A673 (cell line): ENCODE measurements at regions not wholly inside any gene's neighbourhood (a gene's known extent, or its start where the extent isn't known, plus 50 kb on each side); places are given as distances from the start of the nearest gene placed in this dataset.

Experiments used
- BruUV-seq: library from RNA; stranded (reverse); fragments of 400-500 nt; replicated peaks from 2 replicates; lab custom pipeline; 2021; lab: Mats Ljungman, UMichigan
- CTCF ChIA-PET: fragments of 300-600 bp; sonication (Branson Sonifier 250); formaldehyde crosslinking; loops from one replicate; lab custom pipeline; 2022; ENCODE audit warnings: antibody characterized with exemption; lab: Charles Lee
- POLR2A ChIA-PET: fragments of 300-600 bp; sonication (Branson Sonifier 250); formaldehyde crosslinking; loops from one replicate; lab custom pipeline; 2022; ENCODE audit warnings: antibody characterized with exemption; ENCODE audit not compliant: low non-redundant PET; lab: Charles Lee
- DNase-seq: peaks from one replicate; pipeline ENCODE4 v3.0.0-alpha.2; 2015; ENCODE audit warnings: low spot score
- H3K27ac ChIP-seq: fragments of 200-600 bp; sonication (generic); 2 replicates; pipeline ENCODE4 v1.5.1; 2016; ENCODE audit warnings: mixed run types, low read depth, mild to moderate bottlenecking, mixed read lengths, antibody characterized with exemption, low read length; ENCODE audit not compliant: poor library complexity, severe bottlenecking
- H3K27me3 ChIP-seq: fragments of 200-600 bp; sonication (generic); replicated peaks from 2 replicates; pipeline ENCODE4 v1.6.1; 2017; ENCODE audit warnings: mixed run types, low read depth, mild to moderate bottlenecking, mixed read lengths, antibody characterized with exemption, low read length; ENCODE audit not compliant: insufficient read depth, poor library complexity
- H3K36me3 ChIP-seq: fragments of 200-600 bp; sonication (generic); 2 replicates; pipeline ENCODE4 v1.6.1; 2016; ENCODE audit warnings: mixed run types, mild to moderate bottlenecking, mixed read lengths, antibody characterized with exemption, low read length; ENCODE audit not compliant: insufficient read depth, poor library complexity, severe bottlenecking
- H3K4me1 ChIP-seq: fragments of 200-600 bp; sonication (generic); 2 replicates; pipeline ENCODE4 v1.6.1; 2017; ENCODE audit warnings: mixed run types, mild to moderate bottlenecking, mixed read lengths, antibody characterized with exemption, low read length; ENCODE audit not compliant: insufficient read depth, poor library complexity, severe bottlenecking
- H3K4me3 ChIP-seq: fragments of 200-600 bp; sonication (generic); 2 replicates; pipeline ENCODE4 v1.5.1; 2016; ENCODE audit warnings: low read depth, mixed run types, mild to moderate bottlenecking, mixed read lengths, low read length; ENCODE audit not compliant: poor library complexity, severe bottlenecking
- H3K9me3 ChIP-seq: fragments of 200-600 bp; sonication (generic); 2 replicates; pipeline ENCODE4 v1.6.1; 2016; ENCODE audit warnings: mixed run types, low read depth, mild to moderate bottlenecking, mixed read lengths, antibody characterized with exemption, low read length; ENCODE audit not compliant: poor library complexity, severe bottlenecking
- CTCF ChIP-seq: fragments of 300-800, 200-600 bp; sonication (generic); conservative IDR thresholded peaks from 2 replicates; pipeline ENCODE4 v1.5.1; 2017; ENCODE audit warnings: low read depth, mild to moderate bottlenecking, antibody characterized with exemption, low read length, moderate library complexity, mixed read lengths
- EZH2 ChIP-seq: fragments of 200-600 bp; sonication (generic); IDR thresholded peaks from 2 replicates; pipeline ENCODE4 v1.6.1; 2017; ENCODE audit warnings: borderline replicate concordance, low read depth, mild to moderate bottlenecking, mixed read lengths, antibody characterized with exemption, low read length; ENCODE audit not compliant: poor library complexity, severe bottlenecking
- intact Hi-C: fragments of 100-400 bp; cut with micrococcal nuclease; formaldehyde crosslinking; loops from one replicate; pipeline ENCODE4 v1.10.0; 2022; ENCODE audit not compliant: unreplicated experiment

- H3K4me1 ChIP-seq = peaks cover 8% of the 10 kb centered on the region
- intact Hi-C loops = loop anchor here (1.0 to 10.0 kb wide), 4 partner anchors 68 to 1060 kb away; no protein-coding TSS in a partner anchor
- ChIA-PET CTCF (interaction anchor here (0.6 to 1.8 kb wide), 8 partner anchors 26 to 636 kb away, joined by 3 to 9 read pairs (median 3); no protein-coding TSS in a partner anchor), POLR2A (no interaction called here)
- H3K4me3 ChIP-seq = no peak overlapping the region
- no peak overlapping the region for H3K27ac ChIP-seq
- H3K27me3 ChIP-seq = no peaks in the 10 kb centered on the region
- DNase-seq = peak; percentile 88
- BruUV-seq = no TSS peak
- TF ChIP-seq EZH2 = no peak
- peak; percentile 74 for TF ChIP-seq CTCF
- H3K36me3 ChIP-seq = no peaks in the 10 kb centered on the region
- H3K9me3 ChIP-seq = no peaks in the 10 kb centered on the region
These were observed 145.6 kb upstream of the NAV3 start for GRCh38 chr12:77685112-77685511.

- Histone ChIP-seq H3K36me3 (no peaks in the 10 kb centered on the region), H3K4me3 (no peak overlapping the region), H3K9me3 (no peaks in the 10 kb centered on the region), H3K4me1 (peaks cover 8% of the 10 kb centered on the region), H3K27me3 (no peaks in the 10 kb centered on the region), H3K27ac (no peak overlapping the region)
- intact Hi-C loops = loop anchor here (10.0 kb wide), 1 partner anchor 1058 kb away; no protein-coding TSS in a partner anchor
- ChIA-PET CTCF (interaction anchor here (0.7 kb wide), 1 partner anchor 530 kb away, joined by 3 read pairs; no protein-coding TSS in a partner anchor), POLR2A (no interaction called here)
- no peak for DNase-seq
- no peak for TF ChIP-seq EZH2
- no peak for TF ChIP-seq CTCF
- no TSS peak for BruUV-seq
These were observed 148.2 kb upstream of the NAV3 start for GRCh38 chr12:77682488-77682887.

GRCh38 chr12:77681726-77682125, 149.0 kb upstream of the NAV3 start:
- ChIA-PET POLR2A (no interaction called here), CTCF (interaction anchor here (0.7 kb wide), 1 partner anchor 529 kb away, joined by 3 read pairs; no protein-coding TSS in a partner anchor)
- Histone ChIP-seq H3K4me3 (no peak overlapping the region), H3K9me3 (no peaks in the 10 kb centered on the region), H3K27me3 (no peaks in the 10 kb centered on the region), H3K36me3 (no peaks in the 10 kb centered on the region), H3K4me1 (peaks cover 8% of the 10 kb centered on the region), H3K27ac (no peak overlapping the region)
- intact Hi-C loops = loop anchor here (10.0 kb wide), 1 partner anchor 1057 kb away; no protein-coding TSS in a partner anchor
- TF ChIP-seq EZH2 = no peak
- no peak for TF ChIP-seq CTCF
- DNase-seq = no peak
- BruUV-seq = no TSS peak
